IMR-90 (cell line): ENCODE measurements at regions not wholly inside any gene's neighbourhood (a gene's known extent, or its start where the extent isn't known, plus 50 kb on each side); places are given as distances from the start of the nearest gene placed in this dataset.

Experiments
- ATAC-seq: fragments of 200-7000 bp; cut with Tn5 transposase; 2 replicates; pipeline ENCODE4 v1.9.1; 2020; ENCODE audit warnings: low read depth, mild to moderate bottlenecking, moderate library complexity
- BruUV-seq: library from RNA; stranded (reverse); fragments of 400-500 nt; replicated peaks from 2 replicates; lab custom pipeline; 2021; lab: Mats Ljungman, UMichigan
- CTCF ChIA-PET: fragments of 300-600 bp; formaldehyde crosslinking; extraction: SDS; loops from one replicate; lab custom pipeline; 2021; ENCODE audit warnings: antibody characterized with exemption; lab: Yijun Ruan, JAX
- POLR2A ChIA-PET: fragments of 300-600 bp; sonication (Branson Sonifier 250); formaldehyde crosslinking; loops from one replicate; lab custom pipeline; 2022; ENCODE audit warnings: antibody characterized with exemption; ENCODE audit not compliant: unreplicated experiment; lab: Charles Lee
- DNase-seq: peaks from one replicate; pipeline ENCODE4 v3.0.0; 2013
- H2AFZ ChIP-seq: replicated peaks from 2 replicates; pipeline ENCODE3; 2013; ENCODE audit warnings: low read length, mild to moderate bottlenecking; ENCODE audit not compliant: poor library complexity
- H2AK5ac ChIP-seq: 2 replicates; pipeline ENCODE4 v1.6.1; 2013; ENCODE audit warnings: low read depth, low read length, inconsistent platforms
- H2AK9ac ChIP-seq: replicated peaks from 2 replicates; pipeline ENCODE3; 2013; ENCODE audit warnings: mild to moderate bottlenecking, low read depth, low read length, moderate library complexity; ENCODE audit not compliant: poor library complexity
- H2BK120ac ChIP-seq: 2 replicates; pipeline ENCODE4 v1.6.1; 2013; ENCODE audit warnings: low read depth, low read length, inconsistent platforms
- H2BK15ac ChIP-seq: 3 replicates; pipeline ENCODE4 v1.6.1; 2013; ENCODE audit warnings: low read depth, low read length, inconsistent platforms
- H2BK20ac ChIP-seq: 2 replicates; pipeline ENCODE4 v1.6.1; 2013; ENCODE audit warnings: low read depth, mild to moderate bottlenecking, inconsistent platforms, low read length, moderate library complexity
- H2BK5ac ChIP-seq: 2 replicates; pipeline ENCODE4 v1.6.1; 2013; ENCODE audit warnings: mild to moderate bottlenecking, low read depth, low read length, inconsistent platforms; ENCODE audit not compliant: poor library complexity, severe bottlenecking
- H3K14ac ChIP-seq: replicated peaks from 2 replicates; pipeline ENCODE4 v1.6.1; 2013; ENCODE audit warnings: low read depth, low read length, inconsistent platforms
- H3K18ac ChIP-seq: 2 replicates; pipeline ENCODE4 v1.6.1; 2013; ENCODE audit warnings: low read depth, low read length, control low read depth
- H3K23ac ChIP-seq: 2 replicates; pipeline ENCODE4 v1.6.1; 2013; ENCODE audit warnings: low read depth, low read length, inconsistent platforms
- H3K27ac ChIP-seq: 2 replicates; pipeline ENCODE4 v1.5.1; 2013; ENCODE audit warnings: mild to moderate bottlenecking, control low read depth, low read length; ENCODE audit not compliant: insufficient read depth
- H3K27me3 ChIP-seq: 2 replicates; pipeline ENCODE4 v1.6.1; 2013; ENCODE audit warnings: low read length; ENCODE audit not compliant: control insufficient read depth, insufficient read depth
- H3K36me3 ChIP-seq: 2 replicates; pipeline ENCODE4 v1.6.1; 2013; ENCODE audit warnings: low read length, mixed read lengths; ENCODE audit not compliant: control insufficient read depth, insufficient read depth
- H3K4ac ChIP-seq: 2 replicates; pipeline ENCODE4 v1.6.1; 2013; ENCODE audit warnings: low read depth, low read length, inconsistent platforms
- H3K4me1 ChIP-seq: 2 replicates; pipeline ENCODE4 v1.6.1; 2013; ENCODE audit warnings: low read length, mixed read lengths; ENCODE audit not compliant: control insufficient read depth, insufficient read depth
- H3K4me2 ChIP-seq: 2 replicates; pipeline ENCODE4 v1.6.1; 2013; ENCODE audit warnings: low read depth, mild to moderate bottlenecking, control low read depth, low read length, moderate library complexity
- H3K4me3 ChIP-seq: 2 replicates; pipeline ENCODE4 v1.5.1; 2013; ENCODE audit warnings: low read depth, mild to moderate bottlenecking, control low read depth, low read length, moderate library complexity; ENCODE audit not compliant: insufficient read depth
- H3K56ac ChIP-seq: 2 replicates; pipeline ENCODE4 v1.6.1; 2013; ENCODE audit warnings: low read length, inconsistent platforms; ENCODE audit not compliant: insufficient read depth; ENCODE audit errors: extremely low read depth
- H3K79me1 ChIP-seq, 2 experiments: 2 replicates each; pipeline ENCODE4 v1.6.1; 2013; ENCODE audit warnings: low read length in 2 of 2, inconsistent platforms in 1 of 2, low read depth in 1 of 2
- H3K9ac ChIP-seq: 2 replicates; pipeline ENCODE4 v1.6.1; 2013; ENCODE audit warnings: low read depth, low read length, control low read depth
- H3K9me1 ChIP-seq: 2 replicates; pipeline ENCODE4 v1.6.1; 2013; ENCODE audit warnings: low read length, inconsistent platforms; ENCODE audit not compliant: insufficient read depth
- H3K9me3 ChIP-seq: 2 replicates; pipeline ENCODE4 v1.6.1; 2013; ENCODE audit warnings: low read length; ENCODE audit not compliant: control insufficient read depth, insufficient read depth
- H4K20me1 ChIP-seq: 2 replicates; pipeline ENCODE4 v1.6.1; 2013; ENCODE audit warnings: low read length, inconsistent platforms; ENCODE audit not compliant: insufficient read depth
- H4K5ac ChIP-seq: 2 replicates; pipeline ENCODE4 v1.6.1; 2013; ENCODE audit warnings: mild to moderate bottlenecking, low read depth, low read length, control low read depth
- H4K8ac ChIP-seq, 2 experiments: 2 replicates each; pipeline ENCODE4 v1.6.1; 2013; ENCODE audit warnings: low read depth in 2 of 2, low read length in 2 of 2, control low read depth in 1 of 2, inconsistent platforms in 1 of 2
- H4K91ac ChIP-seq: 2 replicates; pipeline ENCODE4 v1.6.1; 2013; ENCODE audit warnings: low read depth, low read length, inconsistent platforms; ENCODE audit not compliant: insufficient read depth
- MAZ ChIP-seq: IDR thresholded peaks from 2 replicates; pipeline ENCODE4 v1.6.1; 2012; ENCODE audit warnings: low read depth, mild to moderate bottlenecking, low read length, improper control_type of control experiment, moderate library complexity, borderline replicate concordance
- NFE2L2 ChIP-seq: fragments of 150-350 bp; IDR thresholded peaks from 2 replicates; pipeline ENCODE4 v1.6.1; 2016; ENCODE audit warnings: low read depth, mild to moderate bottlenecking, low read length
- RFX5 ChIP-seq: IDR thresholded peaks from 2 replicates; pipeline ENCODE4 v1.8.0; 2012; ENCODE audit warnings: low read depth, mild to moderate bottlenecking, low read length, moderate library complexity
- USF2 ChIP-seq: fragments of 150-350 bp; IDR thresholded peaks from 2 replicates; pipeline ENCODE4 v1.6.1; 2017; ENCODE audit warnings: mild to moderate bottlenecking, antibody characterized with exemption, low read length, low read depth
- WGBS, 2 experiments: methylation state at CpG; one replicate each; pipeline versions ENCODE4 v1.1.5 to v1.1.7; 2013; ENCODE audit warnings: missing lambda C conversion rate in 2 of 2; ENCODE audit not compliant: insufficient read length in 1 of 2; ENCODE audit errors: extremely low coverage in 2 of 2; 5-methylcytosine and 5-hydroxymethylcytosine counted together
- dilution Hi-C: fragments of 300-500 bp; cut with HindIII; formaldehyde crosslinking; loops from one replicate; pipeline ENCODE4 v1.14.3; 2018; ENCODE audit warnings: low sequenced_read_pairs; ENCODE audit not compliant: unreplicated experiment
- in situ Hi-C: fragments of 300-500 bp; cut with MboI; formaldehyde crosslinking; loops from 3 replicates; pipeline ENCODE4 v1.14.3; 2019; ENCODE audit warnings: low sequenced_read_pairs, inconsistent platforms, mixed read lengths
- intact Hi-C: fragments of 100-400 bp; cut with micrococcal nuclease; formaldehyde crosslinking; loops from 2 replicates; pipeline ENCODE4 v1.10.0; 2022

GRCh38 chr15:31892513-31892912, 137.8 kb upstream of the CHRNA7 start:
- no peak overlapping the region for H4K91ac ChIP-seq
- no peak overlapping the region for H3K56ac ChIP-seq
- no peak overlapping the region for H3K23ac ChIP-seq
- WGBS, 2 experiments, result no CpG with 5 or more reads among the region's 1 CpG
- in situ Hi-C loops, result no loop called here
- H4K5ac ChIP-seq, result no peak overlapping the region
- H3K36me3 ChIP-seq, result no peaks in the 10 kb centered on the region
- H3K27me3 ChIP-seq, result no peaks in the 10 kb centered on the region
- no peaks in the 10 kb centered on the region for H3K79me1 ChIP-seq
- no peak overlapping the region for H3K4me3 ChIP-seq
- H2BK5ac ChIP-seq, result no peak overlapping the region
- H4K8ac ChIP-seq, result no peak overlapping the region
- TF ChIP-seq MAZ, result no peak
- no peak for TF ChIP-seq NFE2L2
- no peak for TF ChIP-seq USF2
- no peak for TF ChIP-seq RFX5
- H3K18ac ChIP-seq, result no peak overlapping the region
- H3K9me1 ChIP-seq, result no peaks in the 10 kb centered on the region
- H3K4me1 ChIP-seq, result no peaks in the 10 kb centered on the region
- H2BK120ac ChIP-seq, result no peak overlapping the region
- no peak overlapping the region for H2AK9ac ChIP-seq
- intact Hi-C loops, result no loop called here
- ChIA-PET POLR2A (no interaction called here), CTCF (no interaction called here)
- no peak overlapping the region for H2AK5ac ChIP-seq
- dilution Hi-C loops, result no loop called here
- DNase-seq, result no peak
- H2BK15ac ChIP-seq, result no peak overlapping the region
- no peak overlapping the region for H3K14ac ChIP-seq
- no peak overlapping the region for H3K4me2 ChIP-seq
- no peak overlapping the region for H2AFZ ChIP-seq
- H3K27ac ChIP-seq, result no peak overlapping the region
- no peak overlapping the region for H3K9ac ChIP-seq
- no peaks in the 10 kb centered on the region; the same call in 1 of the 2 replicates for H3K9me3 ChIP-seq
- H4K20me1 ChIP-seq, result no peaks in the 10 kb centered on the region
- no peak overlapping the region for H2BK20ac ChIP-seq
- no TSS peak for BruUV-seq
- no peak overlapping the region for H3K4ac ChIP-seq
- no peak for ATAC-seq
